ENCODE measurements at regions not wholly inside any gene's neighbourhood (a gene's known extent, or its start where the extent isn't known, plus 50 kb on each side); places are given as distances from the start of the nearest gene placed in this dataset.

DNA sequence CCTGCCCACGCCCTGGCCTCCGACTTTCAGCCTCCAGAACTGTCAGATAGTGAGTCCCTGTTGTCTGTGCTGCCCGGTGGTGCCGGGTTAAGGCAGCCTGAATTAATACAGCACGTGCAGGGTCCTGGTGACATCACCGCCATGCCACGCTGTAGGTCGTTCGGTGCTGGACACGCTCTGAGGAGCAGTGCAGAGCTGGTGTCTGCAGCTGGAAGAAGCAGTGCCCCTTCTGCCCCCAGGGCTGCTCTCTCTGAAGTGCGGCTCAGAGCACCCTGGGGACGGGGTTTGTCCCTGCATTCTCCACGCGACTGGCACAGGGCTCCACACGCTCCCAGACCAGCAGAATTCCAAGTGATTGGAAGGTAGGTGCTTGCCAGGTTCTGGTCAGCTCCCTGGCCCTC, 831.5 kb downstream of the TBC1D22A start:
- Mint-ChIP-seq H3K27me3 (ENCODE audit: insufficient read depth, low read depth, poor library complexity) (no peaks in the 10 kb centered on the region), H3K9me3 (peaks cover 97% of the 10 kb centered on the region), H3K36me3 (ENCODE audit: low read depth) (peaks cover 33% of the 10 kb centered on the region), H3K27ac (no peak overlapping the region), H3K4me3 (no peak overlapping the region), H3K4me1 (no peaks in the 10 kb centered on the region)
- Histone ChIP-seq H3F3A (replicated peaks; ENCODE audit: low read depth) (no peaks in the 10 kb centered on the region), H3K36me3 (ENCODE audit: insufficient read depth) (peaks cover 4% of the 10 kb centered on the region; the same call in 1 of the 2 replicates), H3K27ac (ENCODE audit: low read depth) (no peak overlapping the region), H4K20me1 (replicated peaks; ENCODE audit: insufficient read depth) (no peaks in the 10 kb centered on the region), H3K4me3 (no peak overlapping the region), H3K27me3 (ENCODE audit: insufficient read depth) (no peaks in the 10 kb centered on the region), H3K4me2 (no peak overlapping the region), H3K9me2 (ENCODE audit: insufficient read depth) (no peaks in the 10 kb centered on the region), H3K4me1 (ENCODE audit: insufficient read depth) (no peaks in the 10 kb centered on the region), H2AFZ (no peak overlapping the region), H3K79me2 (replicated peaks; ENCODE audit: insufficient read depth) (no peaks in the 10 kb centered on the region)
- TF ChIP-seq ETS1 (IDR thresholded peaks at IDR 0.05) (no peak), JUNB (IDR thresholded peaks at IDR 0.05; ENCODE audit: unreplicated experiment) (no peak), POLR2AphosphoS5 (IDR thresholded peaks at IDR 0.05; ENCODE audit: low read depth) (no peak), EZH2phosphoT487 (IDR thresholded peaks at IDR 0.05; ENCODE audit: unreplicated experiment) (no peak), NANOG (IDR thresholded peaks at IDR 0.05; ENCODE audit: borderline replicate concordance) (no peak), ZNF331 (CRISPR knock-in tag; IDR thresholded peaks at IDR 0.05; ENCODE audit: low read depth) (no peak), CTCF (conservative IDR thresholded peaks at IDR 0.05; ENCODE audit: low read depth in 2 of 2) (no peak), EZH2 (IDR thresholded peaks at IDR 0.05; ENCODE audit: low read depth, unreplicated experiment) (no peak), CREB1 (CRISPR knock-in tag; IDR thresholded peaks at IDR 0.05; ENCODE audit: low read depth) (no peak), STAT1 (IDR thresholded peaks at IDR 0.05; ENCODE audit: unreplicated experiment) (no peak), ZNF462 (CRISPR knock-in tag; IDR thresholded peaks at IDR 0.05) (no peak), ZNF114 (CRISPR knock-in tag; IDR thresholded peaks at IDR 0.05) (no peak)
- TF ChIP-seq, protein P1, sequence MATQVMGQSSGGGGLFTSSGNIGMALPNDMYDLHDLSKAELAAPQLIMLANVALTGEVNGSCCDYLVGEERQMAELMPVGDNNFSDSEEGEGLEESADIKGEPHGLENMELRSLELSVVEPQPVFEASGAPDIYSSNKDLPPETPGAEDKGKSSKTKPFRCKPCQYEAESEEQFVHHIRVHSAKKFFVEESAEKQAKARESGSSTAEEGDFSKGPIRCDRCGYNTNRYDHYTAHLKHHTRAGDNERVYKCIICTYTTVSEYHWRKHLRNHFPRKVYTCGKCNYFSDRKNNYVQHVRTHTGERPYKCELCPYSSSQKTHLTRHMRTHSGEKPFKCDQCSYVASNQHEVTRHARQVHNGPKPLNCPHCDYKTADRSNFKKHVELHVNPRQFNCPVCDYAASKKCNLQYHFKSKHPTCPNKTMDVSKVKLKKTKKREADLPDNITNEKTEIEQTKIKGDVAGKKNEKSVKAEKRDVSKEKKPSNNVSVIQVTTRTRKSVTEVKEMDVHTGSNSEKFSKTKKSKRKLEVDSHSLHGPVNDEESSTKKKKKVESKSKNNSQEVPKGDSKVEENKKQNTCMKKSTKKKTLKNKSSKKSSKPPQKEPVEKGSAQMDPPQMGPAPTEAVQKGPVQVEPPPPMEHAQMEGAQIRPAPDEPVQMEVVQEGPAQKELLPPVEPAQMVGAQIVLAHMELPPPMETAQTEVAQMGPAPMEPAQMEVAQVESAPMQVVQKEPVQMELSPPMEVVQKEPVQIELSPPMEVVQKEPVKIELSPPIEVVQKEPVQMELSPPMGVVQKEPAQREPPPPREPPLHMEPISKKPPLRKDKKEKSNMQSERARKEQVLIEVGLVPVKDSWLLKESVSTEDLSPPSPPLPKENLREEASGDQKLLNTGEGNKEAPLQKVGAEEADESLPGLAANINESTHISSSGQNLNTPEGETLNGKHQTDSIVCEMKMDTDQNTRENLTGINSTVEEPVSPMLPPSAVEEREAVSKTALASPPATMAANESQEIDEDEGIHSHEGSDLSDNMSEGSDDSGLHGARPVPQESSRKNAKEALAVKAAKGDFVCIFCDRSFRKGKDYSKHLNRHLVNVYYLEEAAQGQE (IDR thresholded peaks at IDR 0.05; ENCODE audit: unreplicated experiment): no peak
- DNase-seq (ENCODE audit: low spot score) (no peak), ATAC-seq (no peak)

All from GM23338 (cell line).